ENCODE measurements at regions not wholly inside any gene's neighbourhood (a gene's known extent, or its start where the extent isn't known, plus 50 kb on each side); places are given as distances from the start of the nearest gene placed in this dataset.

DNA sequence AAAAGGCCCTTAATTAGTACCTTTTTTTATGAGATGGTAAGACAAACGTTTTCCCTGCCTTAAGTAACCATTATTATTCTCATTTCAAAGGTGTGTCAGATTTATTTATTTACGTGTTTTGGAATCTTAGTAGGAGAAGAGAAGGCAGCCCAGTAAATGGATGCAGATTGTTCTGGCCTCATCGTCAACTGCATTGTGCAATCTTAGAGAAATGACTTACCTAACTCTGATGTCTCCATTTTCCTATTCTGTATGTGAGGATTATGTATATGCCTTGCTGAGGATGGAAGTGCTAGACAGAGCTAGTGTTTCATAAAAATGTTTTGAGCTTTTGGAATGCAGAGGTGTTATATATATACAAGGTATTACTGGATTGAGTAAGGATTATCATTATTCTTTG, 97.0 kb upstream of the JAG1 start:
- TF ChIP-seq, protein P1, sequence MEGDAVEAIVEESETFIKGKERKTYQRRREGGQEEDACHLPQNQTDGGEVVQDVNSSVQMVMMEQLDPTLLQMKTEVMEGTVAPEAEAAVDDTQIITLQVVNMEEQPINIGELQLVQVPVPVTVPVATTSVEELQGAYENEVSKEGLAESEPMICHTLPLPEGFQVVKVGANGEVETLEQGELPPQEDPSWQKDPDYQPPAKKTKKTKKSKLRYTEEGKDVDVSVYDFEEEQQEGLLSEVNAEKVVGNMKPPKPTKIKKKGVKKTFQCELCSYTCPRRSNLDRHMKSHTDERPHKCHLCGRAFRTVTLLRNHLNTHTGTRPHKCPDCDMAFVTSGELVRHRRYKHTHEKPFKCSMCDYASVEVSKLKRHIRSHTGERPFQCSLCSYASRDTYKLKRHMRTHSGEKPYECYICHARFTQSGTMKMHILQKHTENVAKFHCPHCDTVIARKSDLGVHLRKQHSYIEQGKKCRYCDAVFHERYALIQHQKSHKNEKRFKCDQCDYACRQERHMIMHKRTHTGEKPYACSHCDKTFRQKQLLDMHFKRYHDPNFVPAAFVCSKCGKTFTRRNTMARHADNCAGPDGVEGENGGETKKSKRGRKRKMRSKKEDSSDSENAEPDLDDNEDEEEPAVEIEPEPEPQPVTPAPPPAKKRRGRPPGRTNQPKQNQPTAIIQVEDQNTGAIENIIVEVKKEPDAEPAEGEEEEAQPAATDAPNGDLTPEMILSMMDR (conservative IDR thresholded peaks at IDR 0.05 in 1 of 2, IDR thresholded peaks at IDR 0.05 in 1 of 2; ENCODE audit: extremely low read depth in 1 of 2, insufficient read depth in 1 of 2, low read depth in 1 of 2, low read length in 2 of 2): no peak
- TF ChIP-seq EZH2 (IDR thresholded peaks at IDR 0.05; ENCODE audit: borderline replicate concordance, low read length): no peak

Measured in mammary epithelial cell (primary cell).